ENCODE measurements at regions not wholly inside any gene's neighbourhood (a gene's known extent, or its start where the extent isn't known, plus 50 kb on each side); places are given as distances from the start of the nearest gene placed in this dataset.

DNA sequence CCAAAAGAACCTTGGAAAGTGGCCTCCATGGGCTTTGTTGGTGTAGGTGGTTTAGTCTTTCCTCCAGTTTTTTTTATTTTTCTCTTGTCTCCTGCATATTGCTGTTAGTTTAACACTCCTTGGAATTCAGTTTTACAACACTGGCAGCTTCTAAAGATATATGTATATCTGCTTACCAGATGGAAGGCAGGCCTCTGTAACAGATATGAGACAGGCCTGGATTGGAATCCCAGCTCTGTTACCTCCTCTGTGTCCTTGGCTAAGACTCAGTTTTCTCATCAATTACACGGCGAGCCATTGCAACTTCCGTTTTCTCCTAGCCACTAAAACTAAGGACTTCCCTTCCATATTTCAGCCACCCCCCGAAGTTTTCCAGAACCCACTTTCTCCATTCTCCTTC lies 133.4 kb upstream of the SMAD1 start:
- DNase-seq (ENCODE audit: extremely low read depth, low read depth, low spot score), result no peak

DNA sequence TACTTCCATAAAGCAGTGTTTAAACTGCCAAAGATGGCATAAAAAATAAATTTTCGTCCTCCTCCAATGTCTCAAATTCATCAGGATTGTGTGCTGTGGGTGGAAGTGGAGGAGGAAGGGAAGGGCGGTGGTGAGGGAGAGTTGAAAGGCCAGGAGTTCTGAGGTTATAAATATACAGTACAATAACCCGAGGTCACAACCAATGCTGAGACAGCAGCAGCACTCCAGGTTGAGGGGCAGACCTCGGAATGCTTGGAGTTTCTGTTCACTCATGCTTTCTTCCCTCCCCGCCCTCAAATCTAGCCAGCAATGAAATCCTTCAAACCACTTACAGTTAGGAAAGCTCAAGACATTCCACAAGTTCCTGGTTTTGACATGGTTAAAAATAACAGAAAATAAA lies 134.0 kb upstream of the SMAD1 start:
- no peak for DNase-seq (ENCODE audit: extremely low read depth, low read depth, low spot score)

DNA sequence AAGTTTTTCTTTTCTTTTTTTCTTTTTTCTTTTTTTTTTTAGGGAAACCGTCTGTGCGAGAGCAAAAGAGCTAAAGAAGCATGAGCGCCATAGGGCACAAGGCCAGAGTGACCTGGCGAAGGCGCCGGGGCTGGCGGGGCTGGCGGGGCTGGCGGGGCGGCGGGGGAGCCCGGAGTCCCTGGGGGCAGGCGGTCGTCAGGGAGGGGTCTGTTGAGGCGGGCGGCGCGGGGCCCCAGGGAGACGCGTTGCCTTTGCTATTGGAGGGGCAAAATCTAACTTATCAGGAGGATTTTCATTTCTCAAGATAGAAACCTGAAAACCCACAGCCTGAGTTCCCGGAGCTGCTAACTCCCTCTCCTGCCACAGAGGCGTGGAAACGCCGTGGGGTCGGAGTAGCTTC lies 135.6 kb upstream of the SMAD1 start:
- no peak for DNase-seq (ENCODE audit: extremely low read depth, low read depth, low spot score)

DNA sequence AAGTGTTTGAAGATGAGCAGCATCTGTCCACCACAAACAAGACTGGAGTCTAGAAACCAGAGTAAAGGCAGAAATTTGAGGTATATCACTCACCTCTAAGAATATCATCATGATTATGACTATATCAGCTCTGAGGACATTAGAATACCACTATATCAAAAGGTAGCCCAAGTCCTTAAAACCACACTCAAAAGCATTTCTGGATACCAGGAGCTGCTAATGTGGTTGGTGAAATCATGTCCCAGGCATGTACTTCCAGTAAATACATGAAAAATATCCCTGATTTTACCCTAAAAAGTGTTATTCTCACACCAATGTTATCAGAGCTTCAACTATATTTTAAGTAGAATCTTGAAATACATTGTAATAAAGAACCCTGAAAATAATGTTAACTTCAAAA lies 136.3 kb upstream of the SMAD1 start:
- DNase-seq (ENCODE audit: extremely low read depth, low read depth, low spot score), result no peak

DNA sequence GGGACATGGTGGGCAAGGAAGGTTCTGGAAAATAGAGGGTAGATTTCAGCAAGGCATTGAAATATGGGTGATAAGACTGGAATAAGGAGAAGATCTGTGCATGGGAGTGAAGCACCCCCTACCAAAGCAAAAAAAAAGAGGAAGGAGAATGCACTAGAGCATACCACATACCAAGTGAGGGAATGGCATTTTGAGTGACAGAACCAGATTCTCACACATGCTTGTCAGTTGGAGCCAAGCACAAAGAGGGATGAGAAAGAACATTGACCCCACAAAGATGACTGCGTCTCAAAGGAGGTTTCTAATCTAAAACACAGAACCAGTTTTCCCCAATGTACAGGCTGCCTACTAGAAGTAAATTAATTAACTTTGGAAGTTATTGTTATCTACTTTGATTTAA lies 140.3 kb upstream of the SMAD1 start:
- DNase-seq (ENCODE audit: extremely low read depth, low read depth, low spot score), result no peak

DNA sequence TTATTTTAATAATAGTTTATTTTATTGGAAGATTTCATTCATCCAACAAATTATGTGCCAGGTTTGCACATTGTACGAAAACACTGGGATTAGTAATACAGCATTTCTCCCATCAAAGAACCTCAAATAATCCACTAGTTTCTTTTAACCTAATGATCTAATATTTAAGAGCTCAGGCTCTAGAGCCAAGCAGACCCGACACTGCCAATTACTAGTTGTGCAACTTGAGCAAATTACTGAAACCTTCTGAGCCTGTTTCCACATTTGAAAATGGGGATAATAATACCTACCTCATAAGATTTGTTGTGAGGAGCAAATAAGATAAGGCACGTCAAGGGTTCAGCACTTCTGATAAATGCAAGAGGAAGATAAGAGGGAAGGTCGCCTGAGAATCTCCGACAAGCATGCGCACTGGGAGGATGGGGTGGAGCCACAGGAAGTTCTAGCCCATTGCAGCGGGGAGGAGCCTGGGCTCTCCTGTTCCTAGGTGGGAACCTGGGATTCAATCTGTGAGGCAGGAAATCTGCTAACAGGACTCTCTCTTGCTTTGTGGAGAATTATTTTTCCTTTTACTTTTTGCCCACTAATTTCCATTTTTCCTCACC lies 141.5 kb upstream of the SMAD1 start:
- DNase-seq (ENCODE audit: extremely low read depth, low read depth, low spot score), result no peak

DNA sequence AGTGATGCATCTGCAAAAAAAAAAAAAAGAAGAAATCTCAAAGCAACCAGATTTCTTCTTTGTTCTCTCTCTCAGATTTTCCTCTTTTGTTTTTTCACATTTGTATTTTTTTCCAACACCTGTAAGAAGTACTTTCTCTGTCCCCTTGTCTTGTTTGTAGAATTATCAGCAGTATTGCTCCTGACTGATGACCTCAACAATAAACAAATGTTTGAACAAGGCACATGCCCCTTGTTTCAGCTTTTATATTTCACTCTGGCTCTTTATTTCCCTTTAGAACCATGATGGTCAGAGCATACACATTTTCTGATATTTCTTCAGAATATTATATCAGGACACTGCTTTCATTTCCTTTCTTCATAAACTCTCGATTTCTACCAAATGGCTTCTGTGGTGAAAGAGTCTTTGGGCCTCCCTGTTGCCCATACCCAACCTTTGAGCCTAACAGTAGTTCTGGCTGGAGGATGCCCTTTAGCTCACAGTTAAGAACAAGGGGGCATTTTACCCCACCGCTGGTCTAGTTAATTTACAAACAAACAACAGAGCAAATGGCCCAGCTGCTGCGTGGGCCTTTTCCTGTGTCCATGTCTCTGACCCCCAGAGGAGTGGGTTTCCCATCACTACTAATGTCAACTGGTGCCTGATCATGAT lies 142.5 kb upstream of the SMAD1 start:
- DNase-seq (ENCODE audit: extremely low read depth, low read depth, low spot score), result no peak

DNA sequence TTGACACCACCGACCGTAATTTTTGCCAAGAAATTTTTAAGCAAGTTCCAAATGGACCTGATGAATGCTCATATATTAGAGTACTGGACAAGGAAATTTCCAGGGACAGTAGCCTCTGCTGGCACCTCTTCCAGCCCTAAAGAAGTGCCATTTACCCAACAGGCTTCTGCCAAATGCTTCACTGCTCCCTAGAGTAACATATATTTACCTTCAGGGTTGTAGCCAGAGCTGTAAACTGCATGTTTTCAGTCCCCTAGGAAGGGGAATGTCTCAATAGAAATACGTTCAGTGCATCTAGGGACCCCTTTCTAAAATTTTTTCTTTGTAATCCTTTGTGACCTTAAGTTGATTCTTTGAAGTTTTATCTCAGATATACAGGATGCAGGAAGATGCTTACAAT lies 143.1 kb upstream of the SMAD1 start:
- no peak for DNase-seq (ENCODE audit: extremely low read depth, low read depth, low spot score)

DNA sequence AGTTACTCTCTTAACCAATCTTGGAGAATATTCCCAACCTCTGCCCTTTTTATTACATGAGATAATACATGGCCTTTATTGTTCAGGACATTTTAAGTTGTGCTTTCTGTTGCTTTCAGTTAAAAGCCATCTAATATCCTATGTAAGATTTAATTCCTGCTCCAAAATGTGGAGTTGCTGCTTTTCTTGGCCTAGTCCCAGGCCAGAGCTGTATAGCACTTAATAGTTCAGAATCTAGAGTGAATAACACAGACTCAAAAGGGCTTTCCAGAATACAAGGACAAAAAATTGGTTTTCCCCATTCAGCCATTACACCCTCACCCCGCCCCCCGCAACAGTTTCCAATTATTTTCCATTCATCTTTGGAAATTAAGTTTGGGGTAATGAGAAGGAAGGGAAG lies 144.3 kb upstream of the SMAD1 start:
- DNase-seq (ENCODE audit: extremely low read depth, low read depth, low spot score), result no peak

DNA sequence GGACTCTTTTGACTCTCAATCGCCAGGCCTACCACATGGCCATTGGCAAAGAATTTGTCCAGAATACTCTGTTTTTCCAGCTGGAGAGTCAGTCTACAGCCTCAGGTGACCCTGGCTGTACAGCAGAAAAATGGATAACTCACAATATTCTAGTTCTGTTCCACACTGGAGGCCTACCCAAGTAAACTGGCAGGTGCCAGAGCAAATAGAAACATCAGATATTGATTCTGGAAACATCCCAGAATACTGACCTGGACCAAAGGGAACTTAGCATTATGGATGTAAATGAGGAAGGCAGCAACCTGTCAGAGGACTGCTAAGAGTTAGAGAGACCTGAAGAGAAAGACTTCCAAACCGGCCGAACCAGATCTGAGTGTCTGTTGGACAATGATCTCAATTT lies 147.9 kb upstream of the SMAD1 start:
- no peak for DNase-seq (ENCODE audit: extremely low read depth, low read depth, low spot score)

DNA sequence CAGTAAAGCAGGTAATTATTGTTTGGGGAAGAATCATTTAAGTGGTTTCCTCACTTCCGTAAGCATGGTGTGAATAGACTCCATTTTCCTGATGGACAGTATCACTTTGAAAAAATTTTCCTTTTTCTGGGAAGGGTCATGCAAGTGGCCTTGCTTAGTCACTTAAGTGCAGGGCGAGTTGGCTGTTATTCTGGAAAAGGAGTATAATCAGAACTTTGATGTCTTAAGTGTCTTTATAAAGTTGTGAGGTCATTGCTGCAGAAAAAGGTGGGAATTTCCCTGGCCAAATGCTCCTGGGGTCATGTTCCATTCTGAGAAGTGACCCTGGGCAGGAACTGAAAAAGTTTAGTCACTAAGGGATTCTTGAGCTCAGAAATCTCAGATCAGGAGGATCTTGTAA lies 146.1 kb upstream of the OTUD4 start:
- no peak for DNase-seq (ENCODE audit: extremely low read depth, low read depth, low spot score)

DNA sequence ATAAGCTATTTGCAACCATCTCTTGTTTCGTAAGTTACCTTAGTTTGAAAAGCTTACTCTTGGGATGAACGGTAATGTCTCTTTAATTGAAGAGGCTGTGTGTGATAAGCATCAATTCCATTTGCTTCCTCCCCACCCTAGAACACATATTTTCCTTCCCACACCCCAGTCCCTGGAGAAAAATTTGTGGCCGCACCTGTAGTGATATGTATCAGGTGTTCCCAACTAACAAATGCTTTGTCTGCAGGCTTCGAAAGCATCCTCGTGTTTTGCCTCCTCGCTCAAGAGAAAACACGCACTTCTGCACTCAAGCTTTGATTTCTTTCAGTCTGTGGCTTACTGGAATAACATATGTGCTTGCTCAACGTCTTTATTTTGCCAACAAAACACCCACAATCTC lies 143.8 kb upstream of the OTUD4 start:
- no peak for DNase-seq (ENCODE audit: extremely low read depth, low read depth, low spot score)

DNA sequence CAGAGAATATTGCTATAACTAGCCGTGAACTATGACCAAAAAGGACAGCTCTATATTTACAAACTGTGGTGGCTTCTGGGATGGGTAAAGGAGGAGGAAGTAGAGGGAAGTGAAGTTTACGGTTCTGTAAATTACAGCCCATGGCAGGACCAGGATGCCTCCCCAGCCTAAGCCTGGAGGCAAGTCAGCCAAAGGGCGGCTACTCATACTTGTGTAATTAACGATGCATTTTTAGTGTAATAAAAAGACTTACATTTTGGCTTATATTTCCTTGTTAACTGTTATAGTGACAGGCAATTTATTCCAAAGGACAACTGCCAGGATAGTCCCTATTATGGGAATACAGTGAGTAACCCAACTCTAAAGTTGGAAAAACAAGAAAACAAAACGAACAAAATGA lies 139.9 kb upstream of the OTUD4 start:
- no peak for DNase-seq (ENCODE audit: extremely low read depth, low read depth, low spot score)

DNA sequence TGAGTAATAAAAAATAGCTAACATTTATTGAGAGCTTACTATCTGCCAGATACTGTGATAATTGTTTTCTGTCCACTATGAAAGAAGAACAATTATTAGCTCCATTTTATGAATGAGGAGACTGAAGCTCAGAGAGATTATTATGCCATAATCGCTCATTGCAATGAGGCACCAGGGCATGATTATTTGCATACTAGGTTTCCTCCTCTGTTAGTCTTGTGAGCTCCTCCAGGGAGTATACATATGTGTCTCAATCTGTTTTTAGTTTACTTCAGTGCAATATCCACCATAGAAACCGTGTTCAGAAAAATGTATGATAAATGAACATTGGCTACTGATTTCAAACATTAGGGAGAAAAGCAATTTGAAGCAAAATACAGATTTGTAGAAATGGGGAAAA lies 139.4 kb upstream of the OTUD4 start:
- DNase-seq (ENCODE audit: extremely low read depth, low read depth, low spot score), result no peak

DNA sequence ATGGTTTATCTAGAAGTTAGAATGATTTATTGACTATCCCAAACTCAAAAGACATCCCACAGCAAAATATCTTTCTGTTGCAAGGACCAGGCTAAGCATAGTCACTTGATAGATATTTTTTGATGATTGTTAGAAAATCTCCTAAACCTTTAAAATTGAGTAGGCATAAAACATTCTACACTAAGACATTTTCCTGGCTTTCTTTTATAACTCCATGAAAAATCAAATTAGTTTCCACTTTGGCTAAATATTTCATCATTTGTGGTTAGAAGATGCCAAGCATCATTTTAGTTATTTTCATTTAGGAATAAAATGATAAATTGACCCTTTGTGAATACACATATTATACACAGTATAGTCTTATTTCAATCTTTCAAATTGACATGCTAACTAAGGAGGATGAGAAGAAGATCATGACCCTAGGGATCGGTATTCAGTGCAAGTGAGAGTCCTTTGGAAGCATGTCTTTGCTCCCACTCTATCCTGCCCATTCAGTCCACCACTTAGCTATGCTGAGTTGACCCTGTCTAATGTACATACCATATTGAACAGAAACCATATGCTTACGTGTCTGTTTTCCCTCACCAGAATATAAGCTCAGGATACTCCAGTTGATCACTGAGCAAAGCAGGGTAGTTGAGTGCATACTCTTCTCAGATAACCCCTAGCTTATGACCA lies 136.6 kb upstream of the OTUD4 start:
- no peak for DNase-seq (ENCODE audit: extremely low read depth, low read depth, low spot score)

DNA sequence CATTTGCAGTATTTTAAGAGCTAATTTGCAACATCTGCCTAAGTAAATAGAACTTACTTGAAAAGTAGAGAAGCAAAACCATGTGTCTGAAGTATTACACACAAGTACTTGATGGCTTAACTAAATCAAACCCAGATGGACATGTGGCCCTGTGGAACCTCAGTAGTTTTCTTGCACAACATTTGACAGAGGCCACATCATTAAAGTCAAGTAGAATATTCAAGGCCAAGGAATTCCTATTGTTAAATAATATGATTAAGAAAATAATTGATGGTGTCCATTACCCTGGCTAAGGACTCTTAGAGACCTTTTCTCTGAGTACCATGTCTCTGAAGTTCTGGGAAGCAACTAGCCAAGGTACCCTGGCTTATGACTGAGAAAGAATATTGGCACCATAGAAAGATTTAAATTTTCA lies 135.4 kb upstream of the OTUD4 start:
- DNase-seq (ENCODE audit: extremely low read depth, low read depth, low spot score), result no peak

DNA sequence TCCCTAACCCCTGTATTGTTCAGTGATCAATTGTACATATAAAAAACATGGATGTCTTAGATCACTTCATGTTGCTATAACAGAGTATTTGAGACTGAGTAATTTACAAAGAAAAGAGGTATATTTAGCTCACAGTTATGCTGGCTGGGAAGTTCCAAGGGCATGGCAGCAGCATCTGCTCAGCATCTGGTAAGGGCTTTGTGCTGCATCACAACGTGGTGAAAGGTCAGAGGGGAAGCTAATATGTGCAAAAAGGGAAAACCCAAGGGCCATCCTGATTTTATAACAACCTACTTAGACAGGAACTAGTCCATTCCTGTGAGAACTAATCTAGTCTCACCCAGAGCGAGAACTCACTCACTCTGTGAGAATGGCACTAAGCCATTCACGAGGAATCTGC lies 128.2 kb upstream of the OTUD4 start:
- no peak for DNase-seq (ENCODE audit: extremely low read depth, low read depth, low spot score)

DNA sequence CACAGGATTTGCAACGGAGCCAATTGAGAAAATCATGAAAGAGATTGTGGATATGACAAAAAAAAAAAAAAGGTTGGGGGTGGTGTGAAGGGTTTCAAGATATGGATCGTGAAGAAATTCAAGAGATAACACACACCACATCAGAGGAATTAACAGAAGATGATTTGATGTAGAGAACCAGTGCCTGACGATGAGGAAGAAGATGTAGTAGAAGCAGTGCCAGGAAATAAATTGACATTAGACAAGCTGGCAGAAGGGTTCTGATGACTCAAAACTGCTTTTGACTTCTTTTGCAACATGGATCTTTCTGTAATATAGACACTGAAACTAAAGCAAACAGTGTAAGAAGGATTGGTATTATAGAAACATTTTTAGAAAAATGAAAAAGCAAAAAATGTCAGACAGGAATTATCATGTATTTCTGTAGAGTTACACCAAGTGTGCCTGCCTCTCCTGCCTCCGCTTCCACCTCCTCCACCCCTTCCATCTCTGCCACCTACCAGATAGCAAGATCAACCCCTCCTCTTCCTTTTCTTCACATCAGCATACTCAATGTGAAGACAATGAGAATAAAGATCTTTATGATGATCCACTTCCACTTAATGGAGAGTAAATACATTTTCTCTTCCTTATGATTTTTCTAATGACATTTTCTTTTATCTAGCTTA lies 127.5 kb upstream of the OTUD4 start:
- DNase-seq (ENCODE audit: extremely low read depth, low read depth, low spot score), result no peak

DNA sequence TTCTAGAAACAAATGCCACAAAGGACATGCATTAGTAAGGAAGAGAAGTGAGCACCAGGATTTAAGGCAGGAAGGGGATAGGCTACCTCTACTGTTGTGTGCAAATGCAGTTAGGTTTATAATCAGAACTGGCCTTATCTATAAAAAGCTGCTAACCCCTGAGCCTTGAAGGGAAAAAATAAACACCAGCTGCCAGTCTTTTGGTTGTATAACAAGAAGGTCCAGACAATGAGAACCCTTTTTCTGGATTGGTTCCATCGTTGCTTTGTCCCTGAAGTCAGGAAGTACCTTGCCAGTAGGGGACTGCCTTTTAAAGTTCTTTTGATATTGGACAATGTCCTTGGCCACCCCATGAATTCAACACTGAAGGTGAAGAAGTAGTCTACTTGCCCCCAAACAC lies 126.7 kb upstream of the OTUD4 start:
- no peak for DNase-seq (ENCODE audit: extremely low read depth, low read depth, low spot score)

DNA sequence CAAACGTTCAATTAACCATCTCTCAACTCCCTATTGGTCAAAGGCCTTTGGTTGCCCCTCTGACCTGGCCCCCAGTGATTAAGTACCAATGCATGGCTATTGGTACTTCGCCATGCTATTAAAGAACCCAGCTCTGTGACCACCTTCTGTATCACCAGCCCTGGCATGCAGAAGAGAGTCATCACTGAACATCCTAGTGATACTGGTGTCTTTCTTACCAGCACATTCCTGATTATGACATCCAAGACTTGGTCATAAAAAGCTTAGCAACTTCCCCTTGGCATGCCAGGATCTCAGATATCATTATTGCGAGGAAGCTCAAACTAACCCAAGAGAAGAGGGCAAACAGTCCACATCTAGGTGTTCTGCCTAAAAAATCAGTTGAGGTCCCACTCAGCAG lies 122.3 kb upstream of the OTUD4 start:
- no peak for DNase-seq (ENCODE audit: extremely low read depth, low read depth, low spot score)

DNA sequence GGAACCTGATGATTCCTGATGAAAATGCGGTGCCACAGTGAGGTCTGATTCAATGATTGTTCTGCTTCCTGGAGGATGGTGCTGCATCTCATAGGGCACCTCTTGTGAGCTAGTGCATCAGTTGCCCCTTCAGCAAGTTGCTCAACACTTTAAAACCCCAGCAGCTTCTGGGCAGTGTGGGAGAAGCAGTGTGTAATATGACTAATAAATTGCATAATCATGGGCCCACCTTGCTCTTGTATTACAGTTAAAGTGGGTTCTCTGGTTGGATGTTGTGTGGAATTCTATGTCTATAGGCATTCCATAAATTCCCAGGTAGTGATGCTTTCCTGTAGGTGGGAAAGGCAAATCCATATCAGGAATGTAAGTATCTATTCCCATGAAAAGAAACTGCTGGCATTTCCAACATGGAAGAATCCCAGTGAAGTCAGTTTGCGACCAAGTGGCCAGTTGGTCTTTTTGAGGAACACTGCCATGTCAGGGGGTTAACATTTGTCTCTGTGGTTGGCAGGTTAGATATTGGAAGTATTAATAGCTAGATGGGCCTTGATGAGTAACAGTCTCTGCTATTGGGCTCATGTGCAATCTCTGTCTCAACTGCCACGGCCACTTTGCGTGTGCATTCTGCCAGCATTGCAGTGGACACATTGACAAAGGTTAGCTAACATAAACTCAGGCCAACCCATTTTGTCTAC lies 121.1 kb upstream of the OTUD4 start:
- DNase-seq (ENCODE audit: extremely low read depth, low read depth, low spot score), result no peak

Measured in glomerular endothelial cell (primary cell).